A204.1 (cell line): ENCODE measurements at regions not wholly inside any gene's neighbourhood (a gene's known extent, or its start where the extent isn't known, plus 50 kb on each side); places are given as distances from the start of the nearest gene placed in this dataset.

Source experiments
- FAIRE-seq: peaks from 2 replicates; lab custom pipeline; 2012; peaks lifted over from hg19 to GRCh38; lab: Jason Lieb, UNC

DNA sequence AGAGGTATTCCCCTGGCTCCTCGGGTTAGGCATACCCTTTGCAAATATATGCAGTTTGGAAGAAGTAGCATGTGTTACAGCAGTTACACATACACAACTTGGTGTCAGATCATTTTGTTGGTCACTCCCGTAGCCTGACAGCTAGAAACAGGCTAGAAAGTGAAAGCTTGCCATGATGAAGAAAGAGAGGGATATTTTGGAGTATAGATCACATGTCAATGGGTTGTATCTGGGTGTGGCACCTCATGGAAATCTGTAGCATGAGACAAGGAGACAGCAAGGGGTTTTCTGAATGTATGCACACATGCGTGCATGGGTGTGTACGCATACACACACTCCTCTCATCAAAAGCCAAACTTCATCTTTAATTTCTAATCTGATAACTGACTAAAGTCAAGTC lies 1914.5 kb upstream of the PIK3C3 start:
- FAIRE-seq: no peak

DNA sequence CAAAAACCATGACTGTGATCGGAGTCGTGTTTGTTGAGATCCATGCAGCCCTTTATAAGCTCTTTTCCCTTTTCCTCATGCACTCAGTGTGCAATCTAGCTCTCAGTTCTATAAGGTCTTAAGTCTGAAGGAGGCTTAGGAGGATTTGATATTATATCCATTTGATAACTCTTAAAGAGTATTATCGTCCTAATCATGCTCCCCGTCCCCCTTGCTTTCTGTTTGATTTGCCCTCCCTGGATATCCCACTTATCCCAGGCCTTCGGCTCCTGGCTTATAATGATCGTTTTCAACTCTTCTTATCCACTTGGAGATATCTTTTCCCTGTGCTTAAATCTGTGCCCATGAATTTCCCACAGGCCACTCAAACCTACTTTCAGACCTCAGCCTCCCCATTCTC lies 1917.7 kb upstream of the PIK3C3 start:
- no peak for FAIRE-seq

DNA sequence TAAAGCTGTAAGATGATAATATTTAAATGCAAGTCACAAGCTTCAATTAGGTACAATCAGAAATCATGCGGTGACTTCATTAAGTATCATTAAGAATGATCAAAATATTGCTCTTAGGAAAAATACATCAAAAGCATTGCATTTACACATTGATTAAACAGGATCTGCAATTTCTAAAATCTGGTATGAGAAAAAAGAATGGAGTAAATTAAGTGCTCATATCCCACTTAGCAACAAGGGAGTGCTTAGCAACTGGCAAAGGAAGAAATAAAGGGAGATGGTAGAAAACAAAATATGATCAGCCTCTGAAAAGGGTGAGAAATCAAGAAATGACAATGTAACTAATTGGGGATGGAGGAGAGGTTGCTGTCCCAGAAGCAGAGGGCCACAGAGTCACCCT lies 1918.2 kb upstream of the PIK3C3 start:
- FAIRE-seq: no peak

DNA sequence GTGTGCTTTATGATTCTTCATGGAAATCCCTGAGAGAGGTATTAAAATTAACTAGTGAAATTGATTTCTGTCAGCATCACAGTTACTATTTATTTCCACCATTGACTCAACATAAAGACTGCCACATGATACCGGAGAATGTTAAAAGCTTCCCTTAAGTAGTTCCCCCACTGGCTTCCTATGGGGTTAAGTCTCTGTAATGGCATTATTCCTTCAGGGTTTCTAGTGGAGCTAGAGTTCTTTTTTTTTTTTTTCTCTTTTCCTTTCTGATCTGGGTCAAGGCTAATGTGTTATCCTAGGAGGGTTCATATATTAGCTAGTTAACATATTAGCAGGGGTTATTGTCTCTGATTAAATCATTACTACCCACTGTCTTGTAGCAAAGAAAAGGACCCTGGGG lies 1919.1 kb upstream of the PIK3C3 start:
- FAIRE-seq: no peak

DNA sequence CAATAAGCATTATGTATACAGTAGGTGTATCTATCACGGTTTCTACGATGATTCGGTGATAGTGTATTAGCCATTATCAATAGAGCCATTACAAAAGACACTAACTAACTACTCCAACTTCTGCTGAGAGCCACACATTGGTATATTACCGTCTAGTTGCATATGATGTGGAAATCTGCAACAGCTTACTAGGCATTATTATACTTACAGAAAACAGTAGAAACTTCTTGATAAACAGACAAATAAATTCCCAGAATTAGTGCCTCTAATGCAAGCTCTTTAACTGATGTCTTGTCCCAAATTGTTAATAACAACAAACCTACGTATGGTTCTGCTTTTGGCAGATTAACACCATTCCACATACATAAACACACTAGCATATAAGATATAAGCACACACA lies 1923.0 kb upstream of the PIK3C3 start:
- FAIRE-seq: no peak

DNA sequence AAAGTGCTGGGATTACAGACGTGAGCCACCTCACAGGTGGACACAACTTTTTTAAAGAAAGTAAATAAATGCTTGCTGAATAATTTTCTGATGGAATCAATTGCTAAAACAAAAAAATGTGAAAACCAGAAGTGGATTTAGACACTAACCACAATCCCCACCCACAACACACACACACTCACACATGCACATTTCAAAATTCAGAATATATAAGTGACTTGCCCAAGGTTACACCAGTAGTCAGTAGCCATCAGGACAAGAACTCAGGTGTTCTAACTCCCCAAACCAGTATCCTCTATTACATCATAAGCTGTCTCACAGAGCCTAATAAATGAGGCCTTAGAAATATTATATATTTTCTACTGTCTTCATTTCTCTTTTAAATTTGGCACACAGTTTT lies 1923.6 kb upstream of the PIK3C3 start:
- FAIRE-seq: no peak

DNA sequence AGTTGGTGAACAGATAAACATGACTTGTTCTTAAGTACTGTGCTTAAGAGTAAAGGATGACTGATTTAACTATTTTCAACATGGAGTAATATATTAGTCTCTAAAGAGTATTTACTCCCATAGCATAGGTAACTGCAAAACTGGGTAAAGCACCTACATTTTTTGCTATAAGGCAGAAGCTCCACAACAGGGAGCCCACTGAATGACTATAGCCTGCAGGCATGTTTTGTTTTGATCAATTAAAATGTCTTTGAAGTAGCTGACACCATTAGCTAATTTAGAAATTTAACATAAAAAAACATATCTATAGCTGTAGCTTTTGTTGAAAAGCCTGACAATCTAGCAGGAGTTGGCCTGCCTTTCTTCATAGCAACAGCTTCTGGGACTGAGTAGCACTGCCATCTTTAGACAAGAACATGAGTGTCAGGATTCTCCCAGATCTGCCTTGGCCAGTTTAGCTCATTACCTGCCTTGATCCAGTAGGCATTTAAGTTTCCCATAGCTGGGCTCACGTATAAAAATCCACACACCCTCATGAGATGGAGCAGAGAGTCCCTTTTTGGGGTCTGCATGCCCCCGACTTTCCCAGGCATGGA lies 1935.1 kb upstream of the PIK3C3 start:
- no peak for FAIRE-seq

DNA sequence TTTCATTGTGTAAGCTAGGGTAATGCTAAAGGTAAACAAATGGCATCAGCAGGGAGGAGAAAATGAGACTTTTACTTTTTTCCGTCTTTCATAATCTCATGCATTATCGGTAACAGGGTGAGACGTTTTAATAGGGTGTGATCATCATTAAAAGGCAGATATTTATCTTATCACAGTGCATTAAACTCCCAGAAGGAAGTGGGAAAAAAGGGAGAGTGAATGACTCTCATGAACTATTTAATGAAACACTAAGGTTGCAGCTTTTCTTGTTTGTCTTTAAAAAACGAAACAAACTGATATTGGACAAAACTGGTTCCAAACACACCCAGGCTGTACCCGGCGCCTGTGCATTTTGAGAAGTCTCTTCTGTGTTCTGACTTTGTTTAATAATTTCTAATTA lies 1936.8 kb upstream of the PIK3C3 start:
- FAIRE-seq: no peak

DNA sequence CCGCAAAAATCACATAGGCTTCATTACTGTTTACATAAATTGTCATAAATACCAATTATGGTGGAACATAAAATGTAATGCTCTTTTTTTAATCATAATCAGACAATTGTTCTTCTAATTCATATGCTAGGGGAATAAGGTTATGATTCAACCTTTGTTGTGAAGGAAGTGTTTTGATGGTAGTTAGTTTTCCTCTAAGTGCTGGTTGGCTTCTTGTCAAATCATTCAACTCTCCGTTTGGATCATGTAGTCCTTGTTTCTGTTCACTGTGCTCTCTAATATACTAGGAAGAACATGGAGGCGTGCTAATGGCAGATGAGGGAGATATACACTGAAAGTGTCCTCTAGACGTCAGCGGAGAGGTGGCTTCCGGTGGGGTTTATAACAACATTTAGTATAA lies 1938.0 kb upstream of the PIK3C3 start:
- no peak for FAIRE-seq

DNA sequence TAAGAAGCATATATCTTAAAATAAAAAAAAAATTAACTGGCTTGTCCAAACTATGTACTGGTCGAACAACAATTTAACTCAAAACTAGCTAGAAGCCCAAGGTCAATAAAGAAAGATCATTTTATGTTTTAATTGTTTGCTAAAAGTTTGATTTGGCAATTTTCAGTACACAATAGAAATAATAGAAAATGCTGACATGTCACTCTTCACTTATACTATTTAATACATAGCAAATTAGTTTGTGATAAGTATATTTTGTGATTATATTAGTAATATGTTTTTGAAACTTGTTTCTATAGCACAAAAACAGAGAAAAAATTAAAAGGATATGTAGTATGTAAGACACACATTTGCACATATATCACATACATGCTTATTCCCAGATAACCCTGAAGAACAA lies 1938.6 kb upstream of the PIK3C3 start:
- no peak for FAIRE-seq

DNA sequence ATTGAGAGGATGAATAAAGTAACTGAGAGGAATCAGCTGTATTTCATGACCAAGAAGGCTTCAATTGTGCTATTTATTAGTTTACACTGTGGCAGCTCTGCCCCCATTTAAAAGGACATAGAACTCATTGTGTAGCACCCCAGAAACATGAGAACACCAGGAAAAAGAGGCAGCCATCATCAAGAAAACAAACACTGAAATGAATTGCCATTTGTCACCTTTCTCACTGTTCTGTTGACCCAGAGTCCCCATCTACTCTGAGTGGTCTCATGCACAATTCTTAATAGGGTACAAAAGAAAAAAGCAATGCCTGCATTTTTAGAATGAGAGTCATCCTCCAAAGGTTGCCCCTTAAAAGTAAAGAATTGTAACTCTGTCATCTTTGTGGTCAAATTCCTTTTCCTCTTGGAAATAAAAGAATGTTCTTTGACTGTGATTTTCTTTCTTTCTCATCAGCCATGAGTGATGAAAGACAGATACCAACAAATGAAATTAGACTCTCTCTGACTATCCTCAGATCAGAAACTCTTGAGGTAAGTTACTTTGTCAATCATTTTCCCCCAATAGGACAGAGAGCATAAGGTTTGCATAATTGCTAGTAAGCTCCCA lies 1941.9 kb upstream of the PIK3C3 start:
- no peak for FAIRE-seq

DNA sequence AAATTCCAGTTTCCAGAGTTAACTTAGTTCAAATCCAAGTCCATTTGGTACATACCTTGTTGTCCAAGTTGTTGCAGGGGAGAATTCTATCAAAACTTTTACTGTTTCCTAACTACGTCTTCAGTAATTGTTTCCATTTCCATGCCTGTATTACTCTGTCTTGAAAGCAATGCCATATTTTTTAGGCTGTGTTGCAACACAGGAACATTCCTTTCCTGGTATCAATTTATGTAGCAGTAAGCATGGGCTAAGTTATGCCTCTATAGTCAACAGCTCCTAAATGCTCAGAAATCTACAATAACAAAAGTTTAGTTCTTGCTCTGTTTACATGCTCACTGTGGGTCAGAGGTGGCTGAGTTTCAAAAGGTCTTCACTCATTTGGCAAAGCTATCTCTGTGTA lies 1943.8 kb upstream of the PIK3C3 start:
- no peak for FAIRE-seq

DNA sequence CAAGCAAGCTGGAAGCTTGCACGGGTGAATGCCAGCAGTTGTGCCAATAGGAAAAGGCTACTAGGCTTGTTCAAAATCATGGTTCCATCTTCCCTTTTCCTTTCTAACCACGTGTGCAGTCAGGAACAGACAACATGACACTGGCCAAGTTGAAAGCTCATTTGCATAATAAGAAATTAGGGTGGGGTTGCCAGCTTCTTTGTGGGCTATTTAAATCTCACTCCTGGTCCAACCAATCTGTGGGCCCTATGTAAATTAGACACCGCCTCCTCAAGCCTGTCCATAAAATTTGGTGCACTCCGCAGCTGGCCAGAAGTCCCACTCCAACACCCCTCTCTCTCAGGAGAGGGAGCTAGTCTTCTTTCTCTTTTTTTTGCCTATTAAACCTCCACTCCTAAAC lies 1948.4 kb upstream of the PIK3C3 start:
- FAIRE-seq: no peak

DNA sequence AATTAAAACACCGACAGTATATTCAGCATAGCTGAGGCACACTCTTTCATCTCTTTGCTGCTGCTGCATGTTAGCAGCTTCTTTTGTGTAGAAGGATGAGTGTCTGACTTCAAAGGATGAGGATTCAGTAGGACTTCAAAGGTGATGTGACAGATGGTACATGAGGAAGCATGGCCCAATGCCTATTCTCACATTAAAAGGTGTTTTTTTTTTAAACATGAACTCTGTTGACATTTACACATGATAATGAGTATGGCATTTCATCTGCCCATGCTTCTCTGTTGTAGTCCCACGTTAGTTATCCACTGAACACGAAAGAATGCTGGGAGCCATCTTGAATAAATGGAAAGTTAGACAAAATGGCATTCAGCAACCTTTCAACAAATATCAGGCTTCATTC lies 1950.8 kb upstream of the PIK3C3 start:
- no peak for FAIRE-seq

DNA sequence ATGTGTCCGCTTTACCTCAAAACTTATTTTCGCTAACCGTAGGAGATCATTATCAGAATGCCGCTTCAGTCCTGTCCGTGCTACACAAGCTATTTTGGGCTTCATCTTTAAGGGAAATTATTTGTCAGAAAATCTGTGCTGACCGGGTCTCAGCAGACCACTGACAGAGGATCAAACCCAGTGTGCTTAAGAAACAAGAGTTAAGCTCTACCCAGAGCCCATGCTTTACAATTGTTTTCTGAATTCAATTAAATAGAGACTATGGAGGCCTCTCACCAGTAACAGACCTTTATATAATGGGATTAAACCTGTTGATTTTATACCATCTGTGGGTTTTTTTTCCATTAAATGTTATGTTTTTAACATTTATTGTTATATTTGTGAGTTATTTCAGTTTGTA lies 1956.7 kb upstream of the PIK3C3 start:
- FAIRE-seq: no peak

DNA sequence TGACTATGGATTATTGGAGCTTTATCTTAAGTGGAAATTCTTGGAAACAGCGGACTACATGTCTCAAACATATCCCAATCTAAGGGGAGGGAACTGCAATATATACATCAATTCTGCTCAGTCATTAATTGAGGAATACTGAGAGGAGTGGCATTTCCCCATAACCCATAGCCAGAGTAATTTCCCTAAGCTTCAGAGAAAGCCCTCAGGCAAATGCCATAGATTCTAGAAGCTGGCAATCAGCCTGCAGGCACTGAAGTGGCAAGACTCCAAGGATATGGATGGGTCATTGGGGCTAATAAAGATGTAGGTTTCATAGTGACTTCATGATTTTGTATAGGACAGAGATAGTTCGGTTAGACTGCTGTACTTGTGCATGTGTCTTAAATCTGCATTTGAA lies 1960.5 kb upstream of the PIK3C3 start:
- no peak for FAIRE-seq

DNA sequence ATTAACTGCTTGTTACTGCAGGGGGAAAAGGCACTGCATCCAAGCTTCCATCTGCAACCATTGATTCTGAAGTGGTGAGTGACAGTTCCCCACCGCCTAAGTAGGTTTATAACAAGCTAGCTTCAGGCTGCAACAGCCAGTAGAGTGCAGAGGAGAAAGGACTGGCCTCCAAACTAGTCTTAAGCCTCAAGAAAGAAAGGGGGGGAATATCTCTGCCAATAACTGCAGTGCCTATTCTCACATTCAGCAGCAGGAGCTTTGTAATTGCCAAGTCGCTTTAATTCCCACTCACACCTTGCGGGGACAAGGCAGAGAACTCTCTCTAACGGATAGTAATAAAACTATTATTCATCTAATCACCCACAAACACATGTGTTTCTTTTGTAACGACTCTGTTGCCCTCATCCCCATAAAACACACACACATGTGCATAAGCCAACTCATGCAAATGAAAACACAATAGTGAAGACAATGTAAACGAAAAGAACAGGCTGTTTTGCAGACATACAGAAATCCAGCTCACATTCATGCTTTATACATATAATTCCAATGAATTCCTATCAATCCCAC lies 1963.3 kb upstream of the PIK3C3 start:
- FAIRE-seq: no peak

DNA sequence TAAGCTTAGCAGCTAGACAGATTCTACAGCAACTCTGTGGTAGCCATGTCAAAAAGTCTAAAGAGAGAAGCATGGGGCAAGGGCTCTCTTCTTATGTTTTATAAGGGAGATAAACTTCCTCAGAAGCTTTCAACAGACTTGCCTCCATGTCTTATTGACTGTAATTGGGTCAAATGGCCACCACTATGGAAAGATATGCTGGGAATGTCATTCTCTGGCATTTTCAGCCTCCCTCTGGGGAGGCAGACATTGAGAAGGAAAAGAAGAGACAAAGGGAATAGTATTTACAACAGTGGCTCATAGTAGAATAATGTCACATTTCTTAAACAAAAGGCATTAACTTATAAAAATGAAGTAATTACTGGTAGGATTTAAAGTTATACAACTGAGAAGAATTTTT lies 1964.5 kb upstream of the PIK3C3 start:
- FAIRE-seq: no peak

DNA sequence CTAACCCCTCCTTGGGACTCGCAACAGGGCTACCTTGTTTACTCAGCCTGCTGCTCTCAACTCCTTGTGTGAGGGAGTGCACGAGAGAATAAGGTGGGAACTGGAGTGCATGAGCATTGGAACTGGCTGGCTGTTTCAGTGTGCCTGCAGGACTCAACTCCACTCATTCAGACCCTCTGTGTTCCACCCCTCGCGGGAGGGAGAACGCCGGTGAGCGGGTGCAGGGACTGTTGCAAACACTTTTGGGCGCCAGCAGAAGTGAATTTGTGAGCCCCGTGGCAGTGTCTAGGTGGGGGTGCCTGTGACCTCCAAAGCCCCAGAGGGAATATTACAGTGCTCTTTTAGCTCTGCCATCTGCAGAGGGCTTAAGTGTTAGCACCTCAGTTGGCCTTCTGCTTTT lies 1978.3 kb upstream of the PIK3C3 start:
- FAIRE-seq: no peak

DNA sequence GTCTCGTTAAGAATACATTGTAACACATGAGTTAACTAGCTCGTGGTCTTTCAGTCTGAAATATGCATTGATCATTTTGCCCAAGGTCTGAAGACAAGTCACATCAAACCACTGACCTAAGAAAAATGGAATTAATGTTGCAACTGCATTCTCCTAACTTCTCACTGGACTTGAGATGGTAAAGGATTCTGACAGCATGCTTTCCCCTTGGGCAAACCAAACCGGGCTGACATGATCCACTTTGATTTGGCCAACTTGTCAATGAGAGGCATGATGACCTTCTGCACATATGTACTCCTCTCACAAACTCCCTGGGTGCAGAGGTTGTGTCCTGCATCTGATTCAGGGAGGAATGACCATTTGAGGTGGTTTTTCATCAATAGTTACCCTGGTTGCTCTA lies 1982.5 kb upstream of the PIK3C3 start:
- FAIRE-seq: no peak

DNA sequence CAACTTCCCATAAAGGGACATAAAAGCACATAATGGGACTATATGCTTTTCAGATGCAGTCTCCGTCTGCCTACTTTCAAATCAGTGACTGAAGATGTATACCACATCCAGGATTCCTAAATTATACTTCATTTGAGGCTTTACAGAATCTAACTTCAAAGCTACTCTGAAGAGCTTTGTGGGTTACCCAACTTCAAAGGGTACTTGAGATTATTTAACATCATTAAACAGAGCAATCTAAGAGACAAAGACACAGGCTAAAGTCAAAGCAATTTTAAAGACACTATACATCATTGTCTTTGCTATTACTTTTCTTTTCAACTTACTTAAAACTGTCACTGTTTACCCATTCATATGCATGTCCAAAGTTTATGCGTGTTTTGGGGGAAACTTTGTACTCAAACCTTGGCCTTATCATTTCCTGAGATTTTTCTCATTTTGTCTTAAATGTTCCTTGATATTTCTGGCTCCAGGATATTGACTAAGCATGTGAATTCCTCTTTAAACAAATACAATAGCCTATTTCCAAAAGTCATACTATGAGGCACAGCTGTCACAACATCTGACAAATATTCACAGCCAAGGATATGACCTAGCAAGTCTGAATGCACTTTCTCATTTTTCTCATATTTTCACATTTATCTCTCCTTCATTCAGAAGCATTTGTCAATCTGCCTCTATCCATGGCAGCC lies 1985.1 kb upstream of the PIK3C3 start:
- no peak for FAIRE-seq

DNA sequence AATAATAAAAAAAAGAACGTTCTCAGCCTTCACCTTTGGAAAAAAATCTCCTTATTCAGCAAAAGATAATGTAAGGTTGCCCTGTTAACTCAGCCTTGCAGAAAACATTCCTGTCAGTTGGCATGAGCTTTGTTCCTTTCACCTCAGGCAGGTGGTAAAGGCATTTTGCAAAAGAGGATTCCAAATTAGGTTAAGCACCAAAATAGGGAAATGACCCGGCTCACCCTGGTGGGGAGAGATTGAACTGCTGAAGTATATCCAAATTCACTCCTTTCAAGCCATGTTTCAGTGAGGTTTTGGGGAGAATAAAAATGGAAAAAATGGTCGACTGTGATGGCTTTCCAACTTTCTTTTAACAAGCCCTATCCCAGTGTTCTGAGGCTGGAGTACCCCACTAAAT lies 1988.8 kb upstream of the PIK3C3 start:
- FAIRE-seq: no peak

DNA sequence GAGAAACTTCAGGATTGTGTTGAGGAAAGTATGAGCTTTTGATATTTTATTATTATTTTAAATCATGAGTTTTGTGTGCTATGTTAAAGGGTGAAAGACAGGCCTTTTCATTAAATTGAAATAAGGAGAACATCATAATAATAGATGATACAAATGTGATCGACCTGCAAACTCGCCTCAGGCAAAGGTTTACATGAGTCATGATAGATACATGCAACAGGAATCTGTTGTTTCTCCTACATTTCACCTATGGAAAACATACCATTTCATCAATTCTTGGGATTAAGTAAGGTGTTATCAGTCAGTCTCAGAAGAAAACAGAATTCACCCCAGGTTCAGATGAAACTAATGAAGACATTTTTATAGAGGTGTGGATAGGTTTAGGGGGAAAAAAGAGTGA lies 1992.5 kb upstream of the PIK3C3 start:
- FAIRE-seq: no peak

DNA sequence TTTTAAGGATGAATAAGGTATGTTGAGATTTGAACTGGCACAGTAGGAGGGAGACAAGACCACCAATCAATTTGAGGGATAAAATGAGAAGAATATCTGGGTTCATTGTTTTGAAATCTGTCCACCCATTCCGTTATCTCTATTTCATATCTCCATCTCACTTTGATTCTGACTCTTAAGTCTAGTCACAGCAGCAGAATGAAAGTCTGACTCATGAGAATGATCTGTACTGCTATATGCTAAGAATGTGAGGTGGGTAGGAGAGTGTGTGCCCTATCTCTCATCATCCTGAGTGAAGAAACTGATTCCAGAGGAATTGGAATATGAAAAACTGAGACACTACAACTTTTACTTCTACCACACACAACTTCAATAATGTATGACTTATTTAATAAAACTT lies 1994.5 kb upstream of the PIK3C3 start:
- no peak for FAIRE-seq
